GM21390 (cell line): ENCODE measurements at regions not wholly inside any gene's neighbourhood (a gene's known extent, or its start where the extent isn't known, plus 50 kb on each side); places are given as distances from the start of the nearest gene placed in this dataset.
"Not testable (repeated sequence)": the region's sequence is repeated elsewhere in the genome, so short reads cannot be mapped to it uniquely, and the experiment has no call there.

Experiments
- ATAC-seq: cut with Tn5 transposase; IDR thresholded peaks from one replicate; pipeline ENCODE4 v1.9.1; 2021; ENCODE audit not compliant: unreplicated experiment

DNA sequence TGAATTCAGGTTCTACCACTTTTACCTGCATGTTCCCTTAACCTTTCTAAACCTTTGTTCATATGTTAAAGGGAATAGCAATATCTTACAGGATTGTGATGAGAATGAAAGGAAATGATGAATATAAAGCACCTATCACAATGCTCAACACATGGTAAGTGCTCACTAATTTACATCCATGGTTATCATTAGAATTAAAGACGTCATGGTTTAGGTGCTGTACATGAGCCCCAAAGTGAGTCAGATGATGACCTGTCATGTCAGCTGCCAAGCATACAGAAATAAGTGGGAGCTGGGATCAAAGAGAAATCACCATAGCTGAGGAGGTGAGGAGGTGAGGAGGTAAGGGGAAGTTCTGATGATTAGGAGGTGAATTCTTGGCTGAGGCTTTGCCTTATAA is 135.9 kb upstream of the ATP2B1 start:
- no peak for ATAC-seq

DNA sequence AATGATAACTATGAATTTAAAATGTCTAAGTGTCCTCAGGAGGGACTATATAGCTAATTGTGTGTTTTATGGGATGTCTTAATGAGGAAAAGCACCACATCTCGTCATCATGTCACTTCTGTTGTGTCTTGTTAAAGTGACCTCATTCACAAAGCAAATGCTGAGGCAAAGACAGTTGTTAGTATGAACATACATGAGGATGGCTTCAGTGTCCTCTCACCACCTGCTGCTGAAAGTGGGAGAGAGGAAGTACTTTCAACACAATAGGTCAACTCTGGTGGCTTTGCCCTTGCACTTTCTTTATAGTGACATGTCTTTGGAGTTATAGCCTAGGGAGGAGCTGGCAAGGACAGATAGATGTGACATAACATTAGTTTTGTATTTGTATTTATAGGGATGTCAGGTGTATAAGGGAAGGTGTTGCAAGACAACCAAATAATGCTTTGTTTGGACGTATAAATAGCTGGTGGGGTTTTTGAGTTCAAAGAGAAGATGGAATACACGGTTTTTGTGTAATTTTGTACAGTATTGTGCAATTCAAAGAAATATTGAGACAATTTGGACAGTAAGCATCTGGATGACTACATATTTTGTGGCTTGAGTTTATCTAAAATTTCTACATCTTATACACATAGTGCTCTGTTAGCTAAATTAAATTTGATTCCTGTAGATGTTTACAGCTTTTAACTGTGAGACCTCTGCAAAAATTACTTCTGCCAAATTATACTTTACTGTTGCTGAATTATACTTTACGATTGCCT is 131.7 kb upstream of the ATP2B1 start:
- ATAC-seq: no peak

DNA sequence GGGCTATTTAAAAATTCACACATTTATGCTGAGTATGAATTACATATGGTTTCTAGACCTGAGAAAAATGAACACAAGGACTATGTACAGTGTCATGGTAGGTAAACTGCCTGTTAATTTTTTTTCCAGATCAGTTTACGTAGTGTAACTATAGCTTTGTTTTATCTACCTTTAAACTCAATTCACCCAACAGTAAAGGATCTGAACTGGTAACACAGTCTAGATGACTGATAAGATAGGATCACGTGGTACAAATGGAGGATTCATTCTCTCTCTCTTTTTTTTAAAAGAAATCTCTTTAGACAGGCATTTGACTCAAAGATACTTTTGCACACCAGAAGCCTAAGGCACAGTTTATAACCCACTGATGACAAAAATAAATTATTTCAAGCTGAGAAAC is 130.8 kb upstream of the ATP2B1 start:
- no peak for ATAC-seq

DNA sequence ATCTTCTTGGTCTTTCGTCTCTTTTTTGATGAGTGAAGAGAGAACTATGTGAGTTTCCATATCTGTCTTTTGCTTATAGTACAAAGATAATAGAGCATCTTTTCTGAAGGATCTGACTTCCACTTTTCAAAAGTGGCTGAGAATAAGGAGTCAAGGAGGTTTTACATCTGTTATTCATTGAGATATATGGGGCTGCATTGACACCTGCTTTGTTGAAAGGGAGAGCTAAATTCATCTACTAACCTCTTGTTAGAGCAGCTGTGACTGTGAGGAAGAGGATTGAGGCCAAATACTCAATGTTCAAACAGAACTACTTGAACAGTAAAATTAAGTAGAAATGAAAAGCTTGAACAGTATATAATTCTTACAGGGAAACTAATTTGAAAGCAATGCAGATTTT is 130.2 kb upstream of the ATP2B1 start:
- no peak for ATAC-seq

DNA sequence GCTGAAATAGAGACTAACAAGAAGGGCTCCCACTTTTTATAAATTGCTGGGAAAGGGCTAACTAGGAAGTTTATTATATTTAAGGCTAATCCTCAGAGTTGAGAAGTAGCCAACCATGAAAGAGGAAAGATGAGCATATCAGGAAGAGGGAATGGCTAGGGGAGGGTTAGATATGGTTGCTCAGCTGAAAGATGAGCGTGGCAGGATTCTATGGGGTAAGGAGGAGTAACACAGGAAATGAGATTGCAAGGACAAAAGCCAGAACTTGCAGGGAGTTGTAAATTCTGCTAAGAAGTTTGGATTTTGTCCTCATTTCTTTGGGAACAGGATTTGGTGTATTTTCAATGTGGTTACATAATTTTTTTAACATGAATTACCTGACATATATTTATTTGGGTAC is 127.4 kb upstream of the ATP2B1 start:
- no peak for ATAC-seq

DNA sequence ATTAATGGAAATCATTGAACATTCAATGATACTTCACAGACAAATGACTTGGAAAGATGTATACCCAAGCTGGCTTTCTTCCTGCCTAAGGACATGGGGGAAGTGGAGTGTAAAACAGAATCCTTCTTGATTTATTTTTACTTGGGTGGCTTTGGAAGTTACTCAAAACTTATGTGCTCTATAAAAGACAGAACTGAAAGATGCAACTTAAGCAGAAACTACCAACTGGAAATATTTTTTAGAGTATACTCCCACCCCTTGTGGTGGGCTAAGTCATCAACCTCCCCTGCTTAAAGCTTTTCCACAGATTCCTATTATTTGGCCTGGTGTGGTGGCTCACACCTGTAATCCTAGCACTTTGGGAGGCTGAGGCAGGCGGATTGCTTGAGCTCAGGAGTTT is 126.0 kb upstream of the ATP2B1 start:
- no peak for ATAC-seq

DNA sequence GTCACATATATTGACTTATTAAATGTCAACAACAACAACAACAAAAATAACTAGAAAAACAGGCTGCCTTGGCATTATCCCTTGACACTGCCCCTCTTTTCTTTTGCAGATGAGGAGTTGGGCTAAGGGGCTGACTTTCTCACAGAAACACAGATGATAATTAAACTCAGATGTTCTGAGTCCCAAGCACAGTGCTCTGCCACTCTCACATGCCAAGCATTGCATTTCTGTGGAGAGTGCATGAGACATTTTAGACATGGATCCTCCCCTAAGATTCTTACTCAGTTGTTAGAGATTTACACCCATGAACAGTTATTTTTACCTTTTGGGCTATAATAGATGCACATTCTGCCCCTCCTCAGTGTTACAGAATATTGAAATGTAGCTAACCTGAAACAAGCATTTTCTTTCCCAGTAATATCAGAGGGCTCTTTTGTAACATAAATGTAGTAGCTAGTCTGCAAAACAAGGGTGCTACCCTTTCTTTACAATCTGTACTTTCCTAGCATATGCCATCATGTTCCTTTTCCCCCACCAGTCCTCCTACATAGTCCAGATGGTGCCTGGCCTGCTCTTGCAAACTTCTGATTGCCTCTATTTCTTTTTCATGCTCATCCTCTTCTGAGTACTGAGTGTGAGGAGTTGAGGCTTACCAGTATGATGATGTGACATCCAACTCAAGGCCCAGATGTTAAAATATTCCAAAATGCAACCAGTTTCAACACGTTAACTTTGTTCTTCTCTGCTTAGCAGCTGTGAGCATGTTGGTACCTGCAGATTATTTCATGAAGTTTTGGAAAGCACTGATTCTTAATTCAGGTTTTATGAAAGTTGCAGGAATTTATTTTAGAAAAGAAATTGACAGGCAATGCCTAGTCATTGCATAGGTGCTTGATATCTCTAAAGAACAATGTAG is 125.0 kb upstream of the ATP2B1 start:
- ATAC-seq: no peak

DNA sequence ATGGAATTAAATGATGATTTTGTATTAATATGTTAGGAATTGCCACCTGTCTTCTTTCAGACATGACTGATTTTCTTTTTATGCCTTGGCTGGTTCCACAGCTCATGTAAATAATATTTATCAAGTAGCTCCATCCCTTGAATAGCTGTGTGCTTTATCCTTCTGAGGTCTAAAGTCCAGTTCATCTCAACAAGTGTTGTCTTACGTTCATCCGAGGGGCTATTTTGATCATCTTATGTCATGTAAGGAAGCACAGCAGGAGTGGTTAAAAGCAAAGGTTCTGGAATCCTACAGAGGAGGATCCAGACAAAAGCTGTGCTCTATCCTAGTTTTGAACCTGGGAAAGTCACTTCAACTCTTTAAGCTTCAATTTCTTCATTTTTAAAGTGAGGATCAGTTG is 123.7 kb upstream of the ATP2B1 start:
- ATAC-seq: no peak

DNA sequence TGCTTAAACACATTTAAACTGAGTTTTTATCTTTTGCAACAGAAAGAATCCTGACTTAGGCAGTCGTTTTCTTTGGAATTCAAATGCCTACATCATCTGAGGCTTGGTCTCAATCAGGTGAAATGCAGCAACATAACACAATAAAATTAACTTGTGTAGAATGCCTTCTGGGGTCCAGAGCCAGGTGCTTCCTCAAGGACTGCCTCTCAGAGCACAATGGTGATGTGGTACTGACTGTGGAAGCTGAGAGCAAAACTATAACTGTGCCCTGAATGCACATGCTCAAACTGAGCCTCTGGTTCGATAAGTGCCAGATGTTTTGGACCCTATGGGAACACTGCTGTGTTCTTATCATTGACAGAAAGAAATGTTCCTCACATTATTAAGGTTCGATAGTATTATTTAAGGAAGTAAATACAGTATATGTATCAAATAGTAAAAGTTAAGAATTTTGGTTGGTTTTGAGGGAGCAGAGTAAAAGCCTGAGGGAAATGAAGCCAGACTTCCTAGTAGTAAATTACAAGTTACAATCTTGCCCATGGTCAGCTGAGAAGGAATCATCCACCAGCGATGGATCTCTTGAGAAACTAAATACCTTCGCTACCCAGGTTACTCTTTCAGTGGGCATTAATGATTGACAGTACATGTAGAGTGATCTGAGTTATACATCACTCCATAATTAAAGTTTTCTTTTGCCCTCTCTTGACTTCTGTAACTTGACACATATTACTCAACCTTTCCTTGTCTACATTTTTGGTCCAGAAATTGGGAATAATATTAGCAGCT is 122.9 kb upstream of the ATP2B1 start:
- no peak for ATAC-seq

DNA sequence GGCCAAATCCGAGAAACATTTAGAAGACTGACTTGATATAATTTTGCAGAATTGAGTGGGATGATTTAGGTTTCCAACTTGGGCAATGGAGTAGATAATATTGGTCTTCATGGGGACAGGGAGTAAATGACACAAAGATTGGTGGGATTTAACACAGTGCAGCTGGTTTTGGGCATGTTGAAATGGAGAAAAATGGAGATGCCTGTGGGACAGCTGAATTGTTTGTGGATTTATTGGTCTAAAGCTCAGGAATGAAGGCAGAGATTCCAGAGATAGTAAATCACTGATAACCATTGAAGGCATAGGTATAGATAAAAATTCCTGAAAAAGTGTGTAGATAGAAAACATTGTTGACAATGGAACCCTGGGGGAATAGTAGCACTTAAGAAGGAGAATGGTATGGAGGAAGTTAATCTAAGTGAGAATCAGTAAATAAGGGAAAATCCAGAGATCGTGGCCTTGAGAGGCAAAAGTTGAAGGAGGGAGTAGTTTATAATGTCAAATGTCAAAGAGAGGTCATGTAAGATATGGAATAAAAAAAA is 120.9 kb upstream of the ATP2B1 start:
- ATAC-seq: no peak

DNA sequence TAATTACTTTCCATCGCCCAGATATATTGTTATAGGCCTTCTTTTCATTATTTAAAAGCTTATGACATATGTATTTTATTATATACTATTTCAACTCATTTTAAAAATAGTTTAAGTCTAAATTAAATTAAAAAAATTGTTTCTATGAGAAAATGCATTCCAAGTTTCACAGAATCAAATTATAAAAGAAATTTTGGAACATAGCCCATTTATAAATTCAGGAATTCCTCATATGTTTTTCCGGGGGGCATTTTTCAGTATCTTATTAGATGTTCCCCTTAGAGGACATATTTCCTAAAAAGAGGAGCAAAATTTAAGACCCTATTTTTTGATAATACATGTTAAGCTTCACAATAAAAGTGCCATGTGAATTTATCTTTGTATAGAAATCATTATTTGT is 119.9 kb upstream of the ATP2B1 start:
- ATAC-seq: no peak

DNA sequence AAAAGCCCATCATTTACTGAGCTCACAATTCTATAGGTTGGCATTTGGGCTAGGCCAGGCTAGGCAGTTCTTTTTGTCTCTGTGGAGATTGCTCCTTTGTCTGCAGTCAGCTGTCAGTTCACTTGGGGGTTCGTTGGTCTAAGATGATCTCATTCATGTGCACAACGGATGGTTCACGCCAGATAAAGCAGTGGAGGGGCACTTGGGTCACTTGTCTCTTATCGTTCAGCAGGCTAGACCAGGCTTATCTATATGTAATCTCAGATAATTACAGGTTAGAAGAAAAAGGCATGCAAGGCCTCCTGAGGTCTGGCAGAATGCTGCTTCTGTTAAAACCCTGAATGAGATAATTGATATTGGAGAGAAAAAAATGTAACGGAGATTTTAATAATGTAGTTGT is 119.0 kb upstream of the ATP2B1 start:
- ATAC-seq: no peak

DNA sequence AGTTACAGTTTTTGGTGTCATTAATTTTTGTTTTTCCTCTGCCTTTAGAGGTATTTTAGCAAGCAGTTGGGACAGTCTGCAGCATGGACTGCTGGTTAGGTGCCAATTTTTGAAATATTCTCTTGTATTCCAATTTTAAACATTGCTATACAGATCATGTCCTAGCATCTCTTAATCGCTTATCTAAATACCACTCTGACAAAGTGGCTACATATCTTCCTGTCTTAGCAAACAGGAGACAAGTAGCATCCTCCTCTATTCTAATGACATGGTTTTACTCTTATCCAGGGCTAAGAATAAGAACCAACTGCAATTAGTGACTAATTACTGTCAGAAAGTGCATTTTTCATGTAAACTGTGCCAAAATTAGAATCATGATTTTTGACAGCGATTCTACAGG is 117.8 kb upstream of the ATP2B1 start:
- ATAC-seq: no peak

DNA sequence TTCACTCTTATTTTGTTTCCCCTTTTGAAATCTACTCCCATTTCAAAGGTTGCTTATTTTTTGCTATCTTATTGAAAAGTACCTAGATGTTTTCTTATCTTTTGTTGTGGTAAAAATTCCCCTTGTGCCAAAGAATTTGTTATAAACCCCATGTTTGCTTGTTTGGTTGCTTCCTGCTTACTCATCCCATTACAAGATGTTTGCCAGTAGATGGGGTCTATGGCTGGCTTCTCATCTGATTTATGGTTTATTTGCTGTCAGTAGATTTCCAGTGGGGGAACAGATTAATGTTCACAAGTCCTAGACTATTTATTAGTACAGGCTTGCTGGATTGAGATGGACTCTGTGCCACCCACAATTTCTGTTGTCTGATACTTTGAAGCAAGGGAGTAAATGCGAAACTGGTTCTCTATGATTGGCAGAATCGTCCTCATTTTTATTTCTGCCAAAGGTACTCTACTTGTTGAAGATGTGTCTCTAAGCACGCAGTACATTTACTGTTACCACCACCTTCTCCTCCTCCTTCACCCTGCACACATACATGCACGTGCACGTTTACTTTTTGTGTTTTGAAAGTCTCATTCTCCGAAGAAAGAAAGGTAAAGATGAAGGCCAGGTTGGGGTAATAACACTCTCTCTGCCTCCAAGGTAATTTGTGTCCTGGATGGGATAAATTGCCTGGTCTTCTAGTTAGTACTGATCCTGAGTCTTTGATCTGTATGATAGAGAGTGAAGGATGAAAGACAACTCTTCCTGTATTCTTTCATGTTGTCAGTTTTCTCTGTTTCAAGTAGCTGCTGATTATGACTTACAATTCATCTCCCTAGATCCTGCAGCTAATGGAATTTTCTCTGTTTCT is 117.2 kb upstream of the ATP2B1 start:
- ATAC-seq: no peak

DNA sequence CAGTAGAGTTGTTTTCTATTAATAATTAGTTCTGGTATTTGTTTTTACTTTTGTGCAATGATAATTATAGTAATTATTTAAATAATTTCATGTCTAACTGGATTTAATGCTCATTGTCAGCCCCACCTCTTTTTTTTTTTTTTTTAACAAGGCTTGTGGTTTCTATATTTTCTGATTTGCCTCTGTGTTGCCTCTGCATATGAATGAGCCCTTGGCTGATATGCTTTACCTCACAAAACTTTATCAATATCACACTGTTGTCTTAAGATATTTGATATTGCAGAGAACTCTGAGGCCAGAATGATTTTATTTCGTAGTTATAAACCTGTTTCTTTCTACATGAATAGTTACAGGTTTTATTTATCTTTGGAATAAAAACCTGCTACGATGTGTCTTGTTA is 116.2 kb upstream of the ATP2B1 start:
- ATAC-seq: no peak

DNA sequence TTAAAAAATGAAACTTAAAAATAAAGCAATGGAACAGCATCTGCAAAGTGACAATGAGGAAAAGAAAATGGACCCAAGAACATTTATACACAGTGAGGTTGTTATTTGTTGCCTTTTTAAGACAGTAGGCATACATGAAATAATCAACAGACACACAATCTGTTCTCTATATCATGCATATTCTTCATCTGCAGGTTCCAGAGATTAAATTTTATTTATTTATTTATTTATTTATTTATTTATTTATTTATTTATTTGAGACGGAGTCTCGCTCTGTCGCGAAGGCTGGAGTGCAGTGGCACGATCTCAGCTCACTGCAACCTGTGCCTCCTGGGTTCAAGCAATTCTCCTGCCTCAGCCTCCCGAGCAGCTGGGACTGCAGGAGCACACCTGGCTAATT is 114.4 kb upstream of the ATP2B1 start:
- not testable (repeated sequence) for ATAC-seq

DNA sequence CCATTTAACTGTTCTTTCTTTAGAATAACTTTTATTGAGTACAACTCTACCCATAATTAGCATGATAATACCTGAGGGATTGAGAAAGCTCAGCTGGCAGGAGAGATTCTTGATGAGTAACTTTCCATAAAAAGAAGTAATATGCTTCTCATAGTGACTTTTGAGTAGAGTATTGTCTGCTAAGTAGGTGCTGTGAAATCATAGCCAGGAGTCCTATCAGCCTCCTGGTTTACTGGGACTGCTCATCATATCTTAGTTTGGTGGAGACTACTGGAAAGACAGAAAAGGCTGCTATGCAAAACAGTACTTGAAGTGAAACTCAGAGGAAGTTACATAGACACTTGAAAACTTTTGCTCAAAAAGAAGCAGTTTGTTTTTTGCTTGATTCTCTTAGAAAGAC is 113.3 kb upstream of the ATP2B1 start:
- peak; percentile 80 for ATAC-seq

DNA sequence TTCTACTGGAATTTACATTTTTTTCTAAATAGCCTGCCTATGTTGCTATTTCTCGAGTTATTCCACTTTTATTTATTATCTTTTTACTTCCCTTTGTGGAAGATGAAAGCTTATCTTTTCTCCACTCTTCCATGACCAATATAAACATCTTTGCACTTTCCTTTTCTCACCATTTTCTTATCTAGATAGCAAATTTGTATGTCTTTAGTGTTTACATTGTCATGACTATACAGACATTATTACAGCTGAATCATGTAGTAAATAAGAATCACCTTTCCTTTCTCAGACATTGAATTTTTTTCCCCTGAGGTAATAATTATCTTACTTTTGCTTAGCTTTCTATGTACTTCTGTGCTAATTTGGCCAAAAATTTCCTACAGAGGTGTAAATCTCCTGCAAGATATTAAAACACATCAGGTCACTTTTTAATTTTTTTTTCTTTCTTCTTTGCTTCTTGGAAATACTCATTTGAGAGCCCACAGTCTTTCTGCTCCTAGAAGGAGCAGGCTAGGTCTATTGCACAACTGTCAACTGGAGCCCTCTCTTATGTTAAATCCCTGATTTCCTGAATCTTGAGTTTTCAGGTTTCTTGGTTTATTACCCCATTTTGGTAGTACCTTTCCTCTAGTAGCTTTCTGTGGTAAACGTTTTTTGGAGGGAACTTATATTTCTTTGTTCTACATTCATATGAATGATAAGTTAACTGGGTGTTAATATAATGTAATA is 109.0 kb upstream of the ATP2B1 start:
- no peak for ATAC-seq

DNA sequence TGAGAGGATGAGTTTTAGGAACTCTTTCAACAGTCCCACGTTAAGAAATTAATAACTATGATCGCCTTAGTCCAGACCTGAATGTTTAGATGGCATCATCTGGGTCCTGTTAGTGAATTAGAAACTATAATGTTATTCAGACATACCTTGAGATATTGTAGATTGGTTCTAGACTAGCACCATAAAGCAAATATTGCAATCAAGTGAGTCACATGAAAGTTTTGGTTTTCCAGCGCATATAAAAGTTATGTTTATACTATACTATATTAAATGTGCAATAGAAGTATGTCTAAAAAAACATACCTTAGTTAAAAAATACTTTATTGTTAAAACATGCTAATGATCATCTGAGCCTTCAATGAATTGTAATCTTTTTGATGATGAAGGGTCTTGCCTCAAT is 106.6 kb upstream of the ATP2B1 start:
- ATAC-seq: no peak

DNA sequence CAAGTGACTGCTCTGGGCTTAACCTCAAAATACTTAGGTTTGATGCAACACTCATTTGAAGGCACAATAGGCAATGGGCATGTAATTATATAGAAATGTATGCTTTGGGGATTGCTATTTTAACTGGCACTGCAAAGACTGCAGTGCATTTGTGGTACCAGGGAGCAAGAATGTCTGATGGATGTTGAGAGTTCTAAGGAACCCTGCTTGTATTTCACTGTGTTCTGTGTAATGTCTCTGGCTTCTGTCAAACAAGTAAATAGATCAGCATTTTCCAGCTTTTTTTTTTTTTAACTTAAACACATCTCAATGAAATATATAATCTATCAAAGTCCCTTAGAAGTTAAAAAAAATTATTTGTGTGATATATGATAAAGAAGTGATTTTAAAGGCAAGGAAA is 94.8 kb upstream of the ATP2B1 start:
- ATAC-seq: no peak
